Suppressor macrophage treated with lipopolysaccharide for 1 hour (primary cell): ENCODE measurements at regions not wholly inside any gene's neighbourhood (a gene's known extent, or its start where the extent isn't known, plus 50 kb on each side); places are given as distances from the start of the nearest gene placed in this dataset.

Source experiments
- DNase-seq, 3 donors: peaks; one replicate each; pipeline ENCODE4 v3.0.0-alpha.2; 2020 to 2022

GRCh38 chr5:29122306-29122705 is 2071.2 kb upstream of the CDH6 start:
- no peak for DNase-seq

GRCh38 chr5:29114331-29114768 is 2076.0 kb upstream of the CDH9 start:
- no peak for DNase-seq

- no peak for DNase-seq
These were observed 2075.1 kb upstream of the CDH9 start for GRCh38 chr5:29113516-29113915.

GRCh38 chr5:29099585-29099984 is 2061.2 kb upstream of the CDH9 start:
- no peak for DNase-seq

- no peak for DNase-seq
These were observed 2051.3 kb upstream of the CDH9 start for GRCh38 chr5:29089591-29090130.

- DNase-seq: no peak
These were observed 2046.8 kb upstream of the CDH9 start for GRCh38 chr5:29085142-29085541.

- no peak for DNase-seq
These were observed 2041.4 kb upstream of the CDH9 start for GRCh38 chr5:29079771-29080170.

GRCh38 chr5:29077451-29077850 is 2039.1 kb upstream of the CDH9 start:
- DNase-seq: no peak

- DNase-seq: no peak
These were observed 2030.7 kb upstream of the CDH9 start for GRCh38 chr5:29069104-29069402.

GRCh38 chr5:29061381-29061780 is 2023.0 kb upstream of the CDH9 start:
- DNase-seq: no peak

GRCh38 chr5:29054694-29055093 is 2016.3 kb upstream of the CDH9 start:
- no peak for DNase-seq

GRCh38 chr5:29054282-29054681 is 2015.9 kb upstream of the CDH9 start:
- DNase-seq: no peak

GRCh38 chr5:29051509-29051908 is 2013.1 kb upstream of the CDH9 start:
- DNase-seq: no peak

GRCh38 chr5:29042152-29042551 is 2003.8 kb upstream of the CDH9 start:
- DNase-seq: no peak

GRCh38 chr5:29040404-29040803 is 2002.0 kb upstream of the CDH9 start:
- no peak for DNase-seq

- no peak for DNase-seq
These were observed 2001.6 kb upstream of the CDH9 start for GRCh38 chr5:29039994-29040393.

GRCh38 chr5:29037716-29038115 is 1999.3 kb upstream of the CDH9 start:
- DNase-seq: no peak

GRCh38 chr5:29024052-29024451 is 1985.7 kb upstream of the CDH9 start:
- DNase-seq: no peak

- no peak for DNase-seq
These were observed 1985.2 kb upstream of the CDH9 start for GRCh38 chr5:29023541-29023940.

- no peak for DNase-seq
These were observed 1979.1 kb upstream of the CDH9 start for GRCh38 chr5:29017501-29017900.

- DNase-seq: no peak
These were observed 1977.7 kb upstream of the CDH9 start for GRCh38 chr5:29016067-29016466.

GRCh38 chr5:29015523-29015922 is 1977.1 kb upstream of the CDH9 start:
- DNase-seq: no peak

- no peak for DNase-seq
These were observed 1967.0 kb upstream of the CDH9 start for GRCh38 chr5:29005386-29005785.

- no peak for DNase-seq
These were observed 1964.1 kb upstream of the CDH9 start for GRCh38 chr5:29002481-29002880.

- no peak for DNase-seq
These were observed 1963.3 kb upstream of the CDH9 start for GRCh38 chr5:29001666-29002065.

GRCh38 chr5:28984639-28985038 is 1946.3 kb upstream of the CDH9 start:
- no peak for DNase-seq
